Trophoblast cell (in vitro differentiated cells and primary cell): ENCODE measurements at regions not wholly inside any gene's neighbourhood (a gene's known extent, or its start where the extent isn't known, plus 50 kb on each side); places are given as distances from the start of the nearest gene placed in this dataset.

Experiments used
- DNase-seq, 2 donors: peaks; one replicate each; pipeline ENCODE4 v3.0.0-alpha.2; 2016
- H2AFZ ChIP-seq: 2 replicates; pipeline ENCODE4 v1.6.1; 2013; ENCODE audit warnings: low read length, moderate library complexity, mild to moderate bottlenecking; ENCODE audit not compliant: insufficient read depth, poor library complexity
- H2AK5ac ChIP-seq: 2 replicates; pipeline ENCODE4 v1.6.1; 2013; ENCODE audit warnings: mild to moderate bottlenecking, low read length
- H2BK120ac ChIP-seq: 2 replicates; pipeline ENCODE4 v1.6.1; 2013; ENCODE audit warnings: low read length, mild to moderate bottlenecking, moderate library complexity; ENCODE audit not compliant: insufficient read depth, poor library complexity
- H2BK12ac ChIP-seq: 2 replicates; pipeline ENCODE4 v1.6.1; 2013; ENCODE audit warnings: mild to moderate bottlenecking, low read length, moderate library complexity
- H2BK5ac ChIP-seq: 2 replicates; pipeline ENCODE4 v1.6.1; 2013; ENCODE audit warnings: low read length, low read depth, moderate library complexity, mild to moderate bottlenecking; ENCODE audit not compliant: poor library complexity
- H3K14ac ChIP-seq: 2 replicates; pipeline ENCODE4 v1.6.1; 2013; ENCODE audit warnings: mild to moderate bottlenecking, low read length
- H3K18ac ChIP-seq: 2 replicates; pipeline ENCODE4 v1.6.1; 2013; ENCODE audit warnings: mild to moderate bottlenecking, low read length
- H3K23ac ChIP-seq: 2 replicates; pipeline ENCODE4 v1.6.1; 2013; ENCODE audit warnings: low read length
- H3K27ac ChIP-seq: 2 replicates; pipeline ENCODE4 v1.5.1; 2013; ENCODE audit warnings: low read depth, mild to moderate bottlenecking, inconsistent platforms, low read length, moderate library complexity
- H3K27me3 ChIP-seq: 2 replicates; pipeline ENCODE4 v1.6.1; 2013; ENCODE audit warnings: inconsistent platforms, mild to moderate bottlenecking, low read length, moderate library complexity; ENCODE audit not compliant: insufficient read depth
- H3K36me3 ChIP-seq, 2 experiments: 1 replicate in 1 of 2; 2 replicates in 1 of 2; pipeline ENCODE4 v1.6.1; 2013; ENCODE audit warnings: low read length in 2 of 2, mild to moderate bottlenecking in 2 of 2, moderate library complexity in 1 of 2; ENCODE audit not compliant: insufficient read depth in 2 of 2, control insufficient read depth in 1 of 2
- H3K4ac ChIP-seq: 2 replicates; pipeline ENCODE4 v1.6.1; 2013; ENCODE audit warnings: low read depth, mild to moderate bottlenecking, low read length, moderate library complexity
- H3K4me1 ChIP-seq, 2 experiments: 1 replicate in 1 of 2; 2 replicates in 1 of 2; pipeline ENCODE4 v1.6.1; 2013; ENCODE audit warnings: low read length in 2 of 2, mild to moderate bottlenecking in 2 of 2, moderate library complexity in 1 of 2; ENCODE audit not compliant: insufficient read depth in 2 of 2, control insufficient read depth in 1 of 2
- H3K4me2 ChIP-seq: 2 replicates; pipeline ENCODE4 v1.6.1; 2013; ENCODE audit warnings: inconsistent platforms, mild to moderate bottlenecking, low read length, moderate library complexity
- H3K4me3 ChIP-seq: 2 replicates; pipeline ENCODE4 v1.5.1; 2013; ENCODE audit warnings: mild to moderate bottlenecking, low read depth, low read length, inconsistent platforms
- H3K79me1 ChIP-seq: one replicate; pipeline ENCODE4 v1.6.1; 2013; ENCODE audit warnings: low read length
- H3K79me2 ChIP-seq: 2 replicates; pipeline ENCODE4 v1.6.1; 2013; ENCODE audit warnings: low read length, mild to moderate bottlenecking; ENCODE audit not compliant: control insufficient read depth, insufficient read depth, poor library complexity
- H3K9ac ChIP-seq: 2 replicates; pipeline ENCODE4 v1.6.1; 2013; ENCODE audit warnings: mild to moderate bottlenecking, low read length
- H3K9me3 ChIP-seq: 2 replicates; pipeline ENCODE4 v1.6.1; 2013; ENCODE audit warnings: low read depth, mild to moderate bottlenecking, control low read depth, inconsistent platforms, low read length; ENCODE audit not compliant: insufficient read depth
- H4K12ac ChIP-seq: 2 replicates; pipeline ENCODE4 v1.6.1; 2013; ENCODE audit warnings: low read depth, mild to moderate bottlenecking, low read length, moderate library complexity
- H4K8ac ChIP-seq: 2 replicates; pipeline ENCODE4 v1.6.1; 2013; ENCODE audit warnings: low read depth, mild to moderate bottlenecking, low read length, moderate library complexity
- H4K91ac ChIP-seq: one replicate; pipeline ENCODE4 v1.6.1; 2013; ENCODE audit warnings: low read depth, mild to moderate bottlenecking, low read length, moderate library complexity
- WGBS: extraction: QIAGEN DNeasy Blood & Tissue Kit; methylation state at CpG from one replicate; pipeline ENCODE4 v1.1.7; 2013; ENCODE audit warnings: missing lambda C conversion rate; ENCODE audit not compliant: insufficient read length, insufficient coverage; ENCODE audit errors: extremely low coverage; 5-methylcytosine and 5-hydroxymethylcytosine counted together

GRCh38 chr2:12493031-12493513 is 223.7 kb upstream of the TRIB2 start:
- Histone ChIP-seq H3K4me1 (no peaks in the 10 kb centered on the region), H3K79me1 (no peaks in the 10 kb centered on the region), H3K23ac (no peak overlapping the region), H3K79me2 (no peaks in the 10 kb centered on the region), H3K27ac (no peak overlapping the region), H3K4me3 (no peak overlapping the region), H4K91ac (no peak overlapping the region), H3K14ac (no peak overlapping the region), H4K8ac (no peak overlapping the region), H2BK120ac (no peak overlapping the region), H4K12ac (no peak overlapping the region), H2BK5ac (no peak overlapping the region), H2AK5ac (no peak overlapping the region), H3K18ac (no peak overlapping the region), H3K4me2 (no peak overlapping the region), H2AFZ (no peak overlapping the region), H3K27me3 (no peaks in the 10 kb centered on the region), H3K36me3 (no peaks in the 10 kb centered on the region), H3K9ac (no peak overlapping the region), H3K9me3 (no peaks in the 10 kb centered on the region), H2BK12ac (no peak overlapping the region), H3K4ac (no peak overlapping the region)
- WGBS, result no CpG with 5 or more reads among the region's 9 CpGs
- no peak for DNase-seq

- no peak for DNase-seq
- Histone ChIP-seq H2AFZ (no peak overlapping the region), H3K27ac (no peak overlapping the region), H4K8ac (no peak overlapping the region), H4K12ac (no peak overlapping the region), H3K79me1 (no peaks in the 10 kb centered on the region), H3K9me3 (no peaks in the 10 kb centered on the region), H3K18ac (no peak overlapping the region), H3K4me1 (no peaks in the 10 kb centered on the region), H3K4me2 (no peak overlapping the region), H3K23ac (no peak overlapping the region), H3K4ac (no peak overlapping the region), H2BK5ac (no peak overlapping the region), H2BK120ac (no peak overlapping the region), H3K9ac (no peak overlapping the region), H3K79me2 (no peaks in the 10 kb centered on the region), H3K27me3 (no peaks in the 10 kb centered on the region), H3K14ac (no peak overlapping the region), H3K36me3 (no peaks in the 10 kb centered on the region), H2BK12ac (no peak overlapping the region), H3K4me3 (no peak overlapping the region), H2AK5ac (no peak overlapping the region), H4K91ac (no peak overlapping the region)
- WGBS, result no CpG with 5 or more reads among the region's 7 CpGs
Measured at GRCh38 chr2:12495247-12495868, 221.4 kb upstream of the TRIB2 start.

- no peak overlapping the region for H4K91ac ChIP-seq
- no peak overlapping the region for H3K4ac ChIP-seq
- no peaks in the 10 kb centered on the region for H3K4me1 ChIP-seq
- H3K79me1 ChIP-seq, result no peaks in the 10 kb centered on the region
- no peak overlapping the region for H3K9ac ChIP-seq
- H2AFZ ChIP-seq, result no peak overlapping the region
- H3K18ac ChIP-seq, result no peak overlapping the region
- H4K12ac ChIP-seq, result no peak overlapping the region
- H3K36me3 ChIP-seq, result no peaks in the 10 kb centered on the region
- H2BK120ac ChIP-seq, result no peak overlapping the region
- no peak overlapping the region for H3K27ac ChIP-seq
- H2BK12ac ChIP-seq, result no peak overlapping the region
- no peak overlapping the region for H3K4me3 ChIP-seq
- no CpG with 5 or more reads among the region's 3 CpGs for WGBS
- H3K14ac ChIP-seq, result no peak overlapping the region
- no peaks in the 10 kb centered on the region for H3K79me2 ChIP-seq
- no peak for DNase-seq
- H3K23ac ChIP-seq, result no peak overlapping the region
- H3K9me3 ChIP-seq, result no peaks in the 10 kb centered on the region
- H2BK5ac ChIP-seq, result no peak overlapping the region
- no peak overlapping the region for H4K8ac ChIP-seq
- H2AK5ac ChIP-seq, result no peak overlapping the region
- H3K27me3 ChIP-seq, result no peaks in the 10 kb centered on the region
- no peak overlapping the region for H3K4me2 ChIP-seq
Measured at GRCh38 chr2:12498286-12498685, 218.4 kb upstream of the TRIB2 start.

- H2AFZ ChIP-seq, result no peak overlapping the region
- no peak overlapping the region for H2BK120ac ChIP-seq
- no peak overlapping the region for H3K4ac ChIP-seq
- no peak overlapping the region for H3K14ac ChIP-seq
- no peak overlapping the region for H3K27ac ChIP-seq
- H4K12ac ChIP-seq, result no peak overlapping the region
- H2AK5ac ChIP-seq, result no peak overlapping the region
- no peak for DNase-seq
- no peaks in the 10 kb centered on the region for H3K4me1 ChIP-seq
- H2BK12ac ChIP-seq, result no peak overlapping the region
- no peak overlapping the region for H3K4me3 ChIP-seq
- H2BK5ac ChIP-seq, result no peak overlapping the region
- H3K18ac ChIP-seq, result no peak overlapping the region
- WGBS, result no CpG with 5 or more reads among the region's 1 CpG
- no peak overlapping the region for H3K23ac ChIP-seq
- H4K8ac ChIP-seq, result no peak overlapping the region
- H3K9me3 ChIP-seq, result no peaks in the 10 kb centered on the region
- no peaks in the 10 kb centered on the region for H3K79me2 ChIP-seq
- H3K4me2 ChIP-seq, result no peak overlapping the region
- H3K27me3 ChIP-seq, result no peaks in the 10 kb centered on the region
- H4K91ac ChIP-seq, result no peak overlapping the region
- no peaks in the 10 kb centered on the region for H3K79me1 ChIP-seq
- no peak overlapping the region for H3K9ac ChIP-seq
- H3K36me3 ChIP-seq, result no peaks in the 10 kb centered on the region
Measured at GRCh38 chr2:12498704-12499103, 218.0 kb upstream of the TRIB2 start.
